HG03342 (cell line): ENCODE measurements at regions not wholly inside any gene's neighbourhood (a gene's known extent, or its start where the extent isn't known, plus 50 kb on each side); places are given as distances from the start of the nearest gene placed in this dataset.
"Not testable (repeated sequence)": the region's sequence is repeated elsewhere in the genome, so short reads cannot be mapped to it uniquely, and the experiment has no call there.

Source experiments
- ATAC-seq: cut with Tn5 transposase; IDR thresholded peaks from one replicate; pipeline ENCODE4 v1.9.1; 2021; ENCODE audit warnings: mild to moderate bottlenecking, moderate library complexity; ENCODE audit not compliant: unreplicated experiment

DNA sequence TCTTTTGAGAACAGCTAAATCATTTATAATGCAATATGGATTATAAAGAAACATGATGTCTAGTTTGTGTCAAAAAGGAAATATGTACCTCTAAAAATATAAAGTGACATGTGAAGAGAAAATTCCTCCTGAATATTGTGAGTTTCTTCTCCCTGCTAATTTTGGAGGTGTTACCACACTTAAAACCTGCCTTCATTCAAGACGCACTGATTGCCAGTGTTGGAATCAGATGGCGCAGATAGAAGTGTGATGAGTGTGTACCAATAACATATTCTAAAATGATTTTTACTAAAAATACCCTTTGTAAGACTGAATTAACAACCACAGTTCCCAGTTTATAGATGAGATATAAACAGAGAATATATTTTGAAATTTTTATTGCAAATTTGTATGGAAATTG is 681.8 kb upstream of the LRATD1 start:
- ATAC-seq, result no peak

DNA sequence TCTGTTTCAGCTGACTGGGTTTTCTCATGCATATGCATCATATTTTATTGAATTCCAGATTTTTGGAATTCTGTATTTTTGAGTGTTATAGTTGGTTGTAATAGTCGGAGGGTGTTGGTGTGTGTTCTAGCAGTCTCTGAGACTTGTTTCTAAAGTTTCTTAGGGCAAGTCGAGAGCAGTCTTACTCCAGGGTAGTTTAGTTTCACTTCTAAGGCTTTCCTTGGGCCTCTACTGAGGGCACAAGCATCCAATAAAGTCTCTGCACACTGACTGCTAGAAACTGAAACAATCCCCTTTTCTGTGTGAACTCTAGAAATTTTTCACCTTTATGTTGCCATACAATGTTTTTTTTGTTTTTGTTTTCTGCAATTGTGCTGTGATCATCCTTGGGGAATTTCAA is 663.7 kb upstream of the LRATD1 start:
- no peak for ATAC-seq

DNA sequence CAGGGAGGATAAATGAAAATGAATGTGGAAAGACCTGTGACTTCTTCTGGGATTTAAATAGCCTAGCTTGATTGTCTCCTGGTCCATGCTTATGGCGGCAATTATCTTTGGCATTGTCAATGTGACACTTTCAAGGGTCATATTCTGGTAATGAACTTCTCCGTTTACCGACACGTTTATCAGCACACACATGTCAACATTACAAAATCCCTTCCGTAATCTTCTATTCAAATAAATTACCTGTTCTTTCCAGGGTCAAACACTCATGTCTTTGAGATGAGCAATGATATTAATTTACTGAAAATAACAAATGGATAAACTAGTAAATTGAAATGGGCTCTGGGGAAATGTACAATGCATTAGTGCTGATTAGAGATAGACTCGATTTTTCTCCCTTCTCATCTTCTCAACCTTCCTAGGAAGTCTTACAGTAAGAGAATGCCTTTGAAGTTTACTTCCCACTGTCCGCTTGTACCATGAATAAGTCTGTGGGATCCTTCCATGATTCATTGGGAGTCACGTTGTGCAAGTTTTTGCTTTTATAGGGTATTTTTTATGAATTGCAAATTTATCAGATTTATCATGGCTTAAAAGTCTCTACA is 646.3 kb upstream of the LRATD1 start:
- ATAC-seq, result no peak

DNA sequence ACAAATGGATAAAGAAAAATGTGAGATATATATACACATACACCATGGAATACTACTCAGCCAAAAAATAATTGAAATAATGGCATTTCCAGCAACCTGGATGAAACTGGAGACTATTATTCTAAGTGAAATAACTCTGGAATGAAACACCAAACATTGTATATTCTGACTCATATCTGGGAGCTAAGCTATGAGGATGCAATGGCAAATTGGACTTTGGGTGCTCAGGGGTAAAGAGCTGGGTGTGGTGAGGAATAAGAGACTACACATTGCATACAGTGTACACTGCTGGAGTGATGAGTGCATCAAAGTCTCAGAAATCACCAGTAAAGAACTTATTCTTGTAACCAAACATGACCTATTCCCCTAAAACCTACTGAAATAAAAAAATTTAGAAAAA is 636.0 kb upstream of the LRATD1 start:
- no peak for ATAC-seq

DNA sequence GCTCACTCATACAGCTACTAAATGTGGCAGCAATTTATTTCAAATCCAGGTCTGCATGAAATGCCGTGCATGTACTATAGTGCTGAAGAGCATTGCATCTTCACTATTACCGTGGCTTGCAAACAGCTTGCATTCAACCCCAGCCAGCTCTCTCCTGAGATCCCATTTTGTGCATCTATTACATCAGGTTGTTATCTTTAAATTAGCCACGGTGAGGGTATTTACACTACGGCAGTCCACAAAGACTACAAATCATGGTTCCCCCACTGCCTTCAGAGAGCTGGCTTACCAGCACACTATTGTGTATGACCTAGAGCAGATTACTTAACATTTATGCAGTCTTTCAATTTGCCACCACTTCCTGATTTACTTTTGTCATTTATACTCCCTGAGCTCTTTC is 621.3 kb upstream of the LRATD1 start:
- ATAC-seq, result no peak

DNA sequence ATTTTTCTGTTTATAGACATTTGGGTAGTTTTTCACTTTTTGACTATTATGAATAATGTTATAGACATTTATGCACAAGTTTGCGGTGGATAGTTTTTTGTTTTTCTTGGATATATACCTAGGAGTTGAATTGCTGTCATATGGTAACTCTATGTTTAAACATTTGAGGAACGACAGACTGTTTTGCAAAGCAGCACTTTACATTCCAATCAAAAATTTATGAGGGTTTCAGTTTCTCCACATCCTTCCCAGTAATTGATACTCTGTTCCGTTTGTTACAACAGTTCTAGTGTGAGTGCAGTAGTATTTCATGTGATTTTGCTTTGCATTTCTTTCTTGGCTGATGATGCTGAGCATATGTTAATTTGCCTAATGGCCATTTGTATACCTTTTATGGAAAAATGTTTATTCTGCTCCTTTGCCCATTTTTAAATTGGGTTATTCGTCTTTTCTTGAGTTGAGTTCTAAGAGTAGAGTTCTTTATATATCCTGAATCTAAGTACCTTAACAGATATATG is 617.3 kb upstream of the LRATD1 start:
- ATAC-seq, result no peak

DNA sequence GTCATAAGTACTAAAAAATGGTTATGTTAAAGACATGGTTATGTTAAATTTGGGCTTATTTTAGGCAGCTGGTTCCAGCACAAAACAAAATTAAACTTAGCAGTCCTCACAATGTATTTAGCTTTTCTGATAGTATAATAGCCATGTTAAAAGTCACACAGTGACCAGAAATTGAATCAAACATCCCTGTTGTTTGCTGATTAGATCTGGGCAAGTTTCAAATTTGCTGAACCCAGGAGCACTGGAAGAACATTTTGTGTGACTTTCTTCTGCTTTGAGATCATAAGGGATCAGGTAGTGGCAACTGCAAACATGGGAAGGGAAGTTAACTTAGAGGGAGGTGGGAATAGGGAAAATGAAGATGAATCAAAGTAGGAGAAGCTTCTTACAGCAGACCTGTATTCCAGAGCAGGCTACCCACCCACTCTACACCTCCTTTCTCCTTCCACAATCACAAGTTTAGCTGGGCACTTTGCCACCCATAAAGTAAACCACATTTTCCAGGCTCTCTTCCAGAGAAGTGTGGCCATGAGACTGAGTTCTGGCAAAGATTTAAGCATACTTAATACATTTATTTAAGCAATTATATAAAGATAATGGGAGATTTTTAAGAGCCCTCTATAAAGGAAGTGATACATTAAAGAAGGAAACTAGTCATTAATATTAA is 616.1 kb upstream of the LRATD1 start:
- no peak for ATAC-seq

DNA sequence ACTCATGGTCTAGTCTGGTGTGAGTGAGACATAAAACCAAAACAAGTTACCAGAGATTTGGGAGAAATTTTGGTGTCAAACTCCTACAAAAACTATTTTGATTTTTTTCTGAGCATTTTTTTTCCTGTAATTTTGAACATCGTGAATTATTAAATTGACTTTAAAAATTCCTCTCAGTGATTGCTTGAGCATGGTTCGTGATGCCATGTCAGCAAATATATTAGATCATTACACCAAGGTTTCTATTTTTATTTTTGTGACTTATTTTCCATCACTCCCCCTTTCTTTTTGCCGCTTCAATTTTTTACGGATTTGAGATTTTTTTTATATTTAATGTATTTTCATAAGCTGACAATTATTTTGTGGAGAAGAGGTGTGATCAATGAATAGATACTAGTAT is 613.9 kb upstream of the LRATD1 start:
- no peak for ATAC-seq

DNA sequence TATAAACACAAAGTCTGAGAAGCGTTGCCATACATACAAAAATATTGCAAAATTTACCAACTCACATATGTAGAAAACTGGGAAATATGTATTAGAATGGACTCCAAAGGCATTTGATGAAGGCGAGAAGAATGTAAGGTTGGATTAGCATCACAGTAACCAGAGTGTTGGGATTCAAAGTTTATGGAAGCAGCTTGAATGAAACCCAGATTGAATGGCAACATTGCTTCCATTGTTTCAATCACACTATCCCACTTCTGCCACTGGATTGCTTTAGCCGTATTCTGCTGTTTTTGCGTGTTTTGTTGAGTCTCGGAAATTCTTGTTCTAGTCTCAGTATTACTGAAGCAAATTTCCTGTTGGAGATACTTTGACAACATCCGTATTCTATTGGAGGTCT is 609.0 kb upstream of the LRATD1 start:
- no peak for ATAC-seq

DNA sequence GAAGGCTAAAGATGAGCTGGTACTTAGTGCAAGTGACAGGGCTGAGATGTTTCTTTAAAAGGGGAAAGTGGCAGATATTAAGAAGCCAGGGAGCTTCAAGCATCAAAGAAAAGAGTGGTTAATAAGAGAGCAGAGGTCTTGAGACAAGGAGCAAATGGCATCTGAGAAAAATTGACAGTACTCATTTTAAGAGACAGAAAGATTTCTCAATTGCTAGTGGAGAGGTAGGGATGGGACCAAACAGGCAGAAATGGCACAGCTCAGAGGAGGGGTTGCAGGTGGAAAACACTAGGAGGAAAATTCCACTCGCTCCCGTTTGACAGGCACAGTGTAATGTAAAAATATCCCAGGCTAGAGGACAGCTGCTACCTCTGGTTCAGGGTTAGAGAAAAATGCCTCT is 593.4 kb upstream of the LRATD1 start:
- no peak for ATAC-seq

DNA sequence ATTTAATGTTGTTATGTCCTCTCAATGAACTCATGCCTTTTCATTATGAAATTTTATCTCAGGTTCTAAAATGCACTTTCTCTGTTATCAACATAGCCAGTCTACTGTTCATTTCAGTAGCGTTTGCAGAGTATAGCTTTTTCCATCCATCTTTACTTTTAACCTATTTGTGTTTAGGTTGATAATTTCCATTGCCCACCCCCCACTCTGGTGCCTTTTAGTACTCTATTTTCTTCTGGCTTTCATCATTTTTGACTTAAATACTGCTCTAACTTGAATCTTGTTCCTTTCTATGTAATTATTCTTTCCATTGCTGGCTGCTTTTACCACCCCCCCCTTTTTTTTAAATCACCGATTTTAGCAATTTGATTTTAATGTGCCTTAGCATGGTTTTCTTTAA is 585.0 kb upstream of the LRATD1 start:
- ATAC-seq, result no peak

DNA sequence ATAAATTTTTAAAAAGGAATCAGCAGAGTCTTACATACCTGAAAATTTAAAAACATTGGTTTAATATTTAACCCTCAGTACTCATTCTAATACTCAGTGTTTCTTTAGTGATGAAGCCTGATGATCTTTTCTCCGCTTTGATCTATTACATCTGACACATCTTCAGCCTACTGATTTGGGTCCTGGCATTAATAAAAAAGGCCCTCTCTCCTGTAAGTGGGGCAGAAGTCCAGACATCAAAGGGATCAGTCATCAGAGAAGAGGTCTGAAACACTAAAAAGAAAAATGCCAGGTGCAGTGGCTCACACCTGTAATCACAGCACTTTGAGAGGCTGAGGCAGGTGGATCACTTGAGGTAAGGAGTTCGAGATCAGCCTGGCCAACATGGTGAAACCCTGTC is 581.1 kb upstream of the LRATD1 start:
- ATAC-seq, result no peak

DNA sequence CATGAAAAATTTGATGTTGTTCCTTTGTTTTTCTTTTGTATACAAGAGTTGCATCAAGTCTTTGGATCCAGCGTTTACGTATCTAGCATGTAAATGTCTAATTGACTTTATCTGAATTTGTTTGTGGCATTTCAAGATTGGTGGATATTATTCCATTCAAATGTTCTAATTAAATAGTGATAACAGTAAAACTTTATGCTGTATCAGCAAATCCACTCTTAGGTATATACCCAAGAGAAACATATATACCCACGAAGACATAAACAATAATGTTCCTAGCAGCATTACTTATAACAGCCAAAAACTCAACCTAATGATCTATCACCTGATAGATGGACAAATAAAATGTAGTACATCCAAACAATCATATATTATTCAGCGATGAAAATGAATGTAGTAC is 579.4 kb upstream of the LRATD1 start:
- ATAC-seq, result no peak

DNA sequence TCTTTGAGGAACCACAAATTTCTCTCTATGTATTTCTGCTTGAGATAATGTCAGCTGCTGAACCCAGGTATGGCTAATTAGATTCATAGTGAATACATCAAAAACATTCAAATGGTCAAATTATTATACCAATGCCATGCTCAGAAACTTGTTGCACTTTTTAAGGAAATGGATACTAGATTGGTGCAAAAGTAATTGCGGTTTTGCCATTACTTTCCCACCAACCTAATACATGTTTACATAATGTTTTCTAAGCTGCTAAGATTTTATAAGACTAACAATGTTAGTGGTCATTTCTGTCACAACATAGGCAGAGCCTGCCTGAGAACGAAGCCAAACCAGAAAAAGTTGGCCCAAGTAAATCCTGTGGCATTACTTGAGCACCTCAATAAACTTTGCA is 568.2 kb upstream of the LRATD1 start:
- no peak for ATAC-seq

DNA sequence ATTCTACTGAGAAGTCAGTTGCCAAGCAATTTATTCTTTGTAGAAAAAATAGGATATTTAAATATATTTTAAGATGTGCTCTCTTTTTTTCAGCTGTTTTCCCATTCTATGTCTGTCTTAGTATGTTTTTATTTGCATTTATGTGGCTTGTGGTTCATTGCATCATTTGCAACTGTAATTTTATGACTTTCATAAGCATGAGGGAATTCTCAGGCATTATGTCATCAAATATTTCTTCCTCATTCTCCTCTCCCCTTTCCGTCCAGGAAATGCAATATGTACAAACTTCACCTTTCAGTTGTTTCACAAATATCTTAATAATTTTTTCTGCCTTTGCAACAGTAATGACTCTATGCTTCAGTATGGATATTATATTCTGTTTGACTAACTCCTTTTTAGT is 560.2 kb upstream of the LRATD1 start:
- no peak for ATAC-seq

DNA sequence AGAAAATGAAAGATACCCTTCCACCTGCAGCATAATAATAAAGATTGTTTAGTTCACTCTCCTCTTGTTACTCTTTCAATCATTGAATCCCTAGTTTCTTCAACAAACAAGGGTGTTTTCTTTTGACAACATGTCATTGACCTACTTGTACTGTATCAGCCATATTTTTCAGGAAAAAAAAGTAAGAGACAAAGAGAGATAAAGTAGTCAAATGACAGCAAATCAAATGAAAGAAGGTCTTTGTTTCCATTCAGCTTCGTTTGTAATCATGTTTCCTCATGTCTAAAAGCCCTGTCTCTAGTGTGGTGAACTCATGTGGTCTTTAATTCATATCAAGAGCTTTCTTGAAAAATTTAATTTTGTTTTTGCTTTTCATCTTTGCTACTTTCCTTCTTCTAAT is 557.8 kb upstream of the LRATD1 start:
- ATAC-seq, result no peak

DNA sequence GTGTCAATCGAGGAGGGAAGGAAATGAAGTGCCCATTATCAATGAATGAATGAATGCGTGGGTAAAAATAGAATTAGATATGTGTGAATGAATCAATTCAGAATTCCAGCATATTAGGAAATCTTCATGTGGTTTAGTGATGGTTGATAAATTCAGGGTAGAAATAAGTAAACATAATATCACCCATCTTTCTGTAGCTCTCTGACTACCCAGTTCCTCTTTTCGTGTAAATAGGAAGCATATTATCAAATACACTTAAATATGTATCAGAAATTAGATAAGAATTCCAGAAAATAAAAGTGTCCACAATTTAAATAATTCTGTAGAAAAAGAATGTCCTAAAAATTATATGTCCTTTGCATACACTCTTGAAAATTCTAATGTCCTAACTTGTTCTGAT is 552.9 kb upstream of the LRATD1 start:
- ATAC-seq, result no peak

DNA sequence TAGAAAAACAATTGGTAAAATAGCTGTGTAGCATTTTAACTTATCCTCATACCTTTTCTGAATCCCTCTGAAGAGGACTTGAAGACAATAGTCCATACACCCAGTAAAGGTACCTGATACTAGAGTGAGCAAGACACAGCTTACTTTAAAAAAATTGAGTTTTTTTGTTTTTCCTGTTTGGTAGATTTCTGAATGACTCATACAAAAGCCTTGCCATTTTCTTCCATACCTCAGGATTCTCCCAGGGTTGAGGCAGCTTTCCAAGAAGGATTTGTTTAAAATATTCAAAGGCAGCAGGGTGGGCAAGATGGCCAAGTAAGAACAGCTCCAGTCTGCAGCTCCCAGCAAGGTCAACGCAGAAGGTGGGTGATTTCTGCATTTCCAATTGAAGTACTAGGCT is 551.0 kb upstream of the LRATD1 start:
- ATAC-seq, result no peak

DNA sequence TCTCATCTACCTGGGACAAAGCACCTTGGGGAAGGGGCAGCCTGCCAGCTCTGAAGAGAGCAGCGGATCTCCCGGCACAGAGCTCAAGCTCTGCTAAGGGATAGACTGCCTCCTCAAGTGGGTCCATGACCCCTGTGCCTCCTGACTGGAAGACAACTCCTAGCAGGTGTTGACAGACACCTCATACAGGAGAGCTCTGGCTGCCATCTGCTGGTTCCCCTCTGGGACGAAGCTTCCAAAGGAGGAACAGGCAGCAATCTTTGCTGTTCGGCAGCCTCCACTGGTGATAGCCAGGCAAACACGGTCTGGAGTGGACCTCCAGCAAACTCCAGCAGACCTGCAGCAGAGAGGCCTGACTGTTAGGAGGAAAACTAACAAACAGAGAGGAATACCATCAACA is 549.9 kb upstream of the LRATD1 start:
- no peak for ATAC-seq

DNA sequence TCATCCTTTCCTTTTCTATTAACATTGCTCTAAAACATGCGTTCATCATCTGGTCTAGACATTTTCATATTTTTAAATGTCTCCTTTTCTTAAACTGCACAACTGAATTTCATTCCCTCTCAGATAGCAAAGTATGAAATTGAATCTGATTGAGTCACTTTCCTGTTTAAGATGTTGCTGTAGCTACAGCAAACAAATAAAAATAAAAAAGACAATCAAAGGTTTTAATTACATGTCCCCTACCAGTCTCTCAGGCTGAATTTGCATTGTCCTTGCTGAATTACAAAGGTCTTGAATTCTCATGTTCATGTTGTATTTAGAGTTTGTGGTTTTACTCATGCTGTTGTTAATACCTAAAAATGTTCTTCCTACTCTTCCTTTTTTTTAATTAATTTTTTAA is 537.9 kb upstream of the LRATD1 start:
- no peak for ATAC-seq

DNA sequence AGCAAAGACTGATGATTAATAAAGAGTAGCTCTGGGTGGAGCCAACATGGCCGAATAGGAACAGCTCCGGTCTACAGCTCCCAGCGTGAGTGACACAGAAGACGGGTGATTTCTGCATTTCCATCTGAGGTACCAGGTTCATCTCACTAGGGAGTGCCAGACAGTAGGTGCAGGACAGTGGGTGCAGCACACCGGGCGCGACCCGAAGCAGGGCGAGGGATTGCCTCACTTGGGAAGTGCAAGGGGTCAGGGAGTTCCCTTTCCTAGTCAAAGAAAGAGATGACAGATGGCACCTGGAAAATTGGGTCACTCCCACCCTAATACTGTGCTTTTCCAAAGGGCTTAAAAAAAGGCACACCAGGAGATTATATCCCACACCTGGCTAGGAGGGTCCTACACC is 533.4 kb upstream of the LRATD1 start:
- not testable (repeated sequence) for ATAC-seq

DNA sequence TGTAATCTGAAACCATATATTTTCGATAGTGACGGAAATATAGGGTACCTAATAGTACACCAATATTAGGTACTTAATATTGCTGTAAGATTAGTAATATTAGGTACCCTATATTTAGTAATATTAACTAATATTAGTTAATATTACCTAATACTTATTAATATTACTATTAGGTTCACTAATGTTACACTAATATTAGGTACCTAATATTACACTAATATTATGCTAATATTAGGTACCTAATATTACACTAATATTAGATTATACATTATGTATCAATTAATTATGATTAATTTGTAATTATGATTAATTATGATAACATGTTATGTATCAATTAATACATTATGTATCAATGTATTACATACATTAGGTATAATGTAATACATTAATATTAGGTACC is 518.2 kb upstream of the LRATD1 start:
- no peak for ATAC-seq

DNA sequence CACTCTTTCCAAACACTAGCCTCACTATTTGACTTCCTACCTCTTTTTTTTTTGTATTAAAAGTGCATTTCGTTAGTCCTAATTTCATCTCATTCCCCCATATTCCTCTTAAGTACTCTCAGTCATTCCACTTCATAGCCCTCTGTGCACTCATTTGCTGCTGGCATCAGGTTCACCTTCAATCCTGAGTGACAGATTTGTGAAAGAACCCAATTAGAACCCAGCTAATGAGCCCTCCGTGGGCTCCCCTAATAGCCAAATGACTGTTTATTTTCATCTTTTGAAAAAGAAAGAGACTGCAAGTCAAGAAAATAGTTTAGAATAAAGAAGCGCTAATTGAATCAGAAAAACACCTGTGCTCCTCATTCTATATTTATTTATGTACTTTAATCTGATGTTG is 512.1 kb upstream of the LRATD1 start:
- no peak for ATAC-seq
